NCI-H128 (cell line): ENCODE measurements at regions not wholly inside any gene's neighbourhood (a gene's known extent, or its start where the extent isn't known, plus 50 kb on each side); places are given as distances from the start of the nearest gene placed in this dataset.
"Not testable (repeated sequence)": the region's sequence is repeated elsewhere in the genome, so short reads cannot be mapped to it uniquely, and the experiment has no call there.

Experiments
- DNase-seq: peaks from one replicate; lab custom pipeline; 2025; ENCODE audit not compliant: unreplicated experiment; lab: John Stamatoyannopoulos, UW

GRCh38 chr18:33820517-33821371 is 242.7 kb downstream of the ASXL3 start:
- no peak for DNase-seq

GRCh38 chr18:33819692-33820343 is 241.8 kb downstream of the ASXL3 start:
- DNase-seq, result not testable (repeated sequence)

GRCh38 chr18:33818145-33818544 is 240.1 kb downstream of the ASXL3 start:
- no peak for DNase-seq

- no peak for DNase-seq
Observed at GRCh38 chr18:33817096-33817495, 239.1 kb downstream of the ASXL3 start.

GRCh38 chr18:33814546-33814945 is 236.5 kb downstream of the ASXL3 start:
- DNase-seq, result no peak

GRCh38 chr18:33812186-33812585 is 234.2 kb downstream of the ASXL3 start:
- no peak for DNase-seq

- peak; percentile 87 for DNase-seq
Observed at GRCh38 chr18:33805592-33805991, 227.6 kb downstream of the ASXL3 start.

GRCh38 chr18:33804258-33804657 is 226.2 kb downstream of the ASXL3 start:
- peak; percentile 48 for DNase-seq

- no peak for DNase-seq
Observed at GRCh38 chr18:33803636-33804035, 225.6 kb downstream of the ASXL3 start.

- DNase-seq, result peak; percentile 97
Observed at GRCh38 chr18:33802955-33803354, 224.9 kb downstream of the ASXL3 start.
